ENCODE measurements at regions not wholly inside any gene's neighbourhood (a gene's known extent, or its start where the extent isn't known, plus 50 kb on each side); places are given as distances from the start of the nearest gene placed in this dataset.

DNA sequence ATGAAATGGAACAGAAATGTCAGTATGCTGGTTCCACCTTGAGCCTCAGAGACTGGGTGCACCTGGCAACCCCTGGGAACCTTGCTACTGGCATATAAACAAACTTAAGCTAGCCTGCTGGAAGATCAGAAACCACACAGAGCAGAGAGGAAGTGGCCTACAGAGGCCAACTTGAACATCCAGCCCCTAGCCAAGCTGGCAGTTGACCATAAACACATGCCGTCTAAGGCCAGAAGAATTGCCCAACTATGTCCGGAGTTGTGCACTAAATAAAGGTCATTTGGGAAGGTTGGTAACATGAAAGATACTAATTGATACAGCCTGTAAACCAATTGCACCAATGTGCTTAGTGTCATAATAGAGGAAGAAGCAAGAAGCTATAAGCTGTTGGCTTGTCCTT, 266.6 kb upstream of the BTBD3 start:
- in situ Hi-C loops (cut with MboI; ENCODE audit: low sequenced_read_pairs) (no loop called here), intact Hi-C loops (cut with micrococcal nuclease) (no loop called here), dilution Hi-C loops (cut with HindIII; ENCODE audit: low sequenced_read_pairs, unreplicated experiment) (no loop called here)
- Histone ChIP-seq H2BK5ac (ENCODE audit: low read depth, low read length, poor library complexity, severe bottlenecking) (no peak overlapping the region), H3K27me3 (ENCODE audit: control insufficient read depth, insufficient read depth, low read length) (no peaks in the 10 kb centered on the region), H3K18ac (ENCODE audit: low read depth, low read length) (no peak overlapping the region), H4K20me1 (ENCODE audit: insufficient read depth, low read length) (no peaks in the 10 kb centered on the region), H2BK120ac (ENCODE audit: low read depth, low read length) (no peak overlapping the region), H2AK9ac (replicated peaks; ENCODE audit: low read depth, low read length, poor library complexity) (no peak overlapping the region), H2AK5ac (ENCODE audit: low read depth, low read length) (no peak overlapping the region), H3K9me1 (ENCODE audit: insufficient read depth, low read length) (no peaks in the 10 kb centered on the region), H3K14ac (replicated peaks; ENCODE audit: low read depth, low read length) (no peak overlapping the region), H4K8ac (ENCODE audit: low read depth in 2 of 2, low read length in 2 of 2) (no peak overlapping the region), H4K91ac (ENCODE audit: insufficient read depth, low read depth, low read length) (no peak overlapping the region), H3K4me2 (ENCODE audit: low read depth, low read length) (no peak overlapping the region), H3K4me3 (ENCODE audit: insufficient read depth, low read depth, low read length) (no peak overlapping the region), H3K9me3 (ENCODE audit: control insufficient read depth, insufficient read depth, low read length) (peaks cover 2% of the 10 kb centered on the region; the same call in 1 of the 2 replicates), H3K56ac (ENCODE audit: extremely low read depth, insufficient read depth, low read length) (no peak overlapping the region), H3K4ac (ENCODE audit: low read depth, low read length) (no peak overlapping the region), H3K27ac (ENCODE audit: insufficient read depth, low read length) (no peak overlapping the region), H2AFZ (replicated peaks; ENCODE audit: low read length, poor library complexity) (no peak overlapping the region), H3K9ac (ENCODE audit: low read depth, low read length) (no peak overlapping the region), H3K79me1 (ENCODE audit: low read depth in 1 of 2, low read length in 2 of 2) (no peaks in the 10 kb centered on the region), H3K36me3 (ENCODE audit: control insufficient read depth, insufficient read depth, low read length) (no peaks in the 10 kb centered on the region), H3K23ac (ENCODE audit: low read depth, low read length) (no peak overlapping the region), H2BK20ac (ENCODE audit: low read depth, low read length) (no peak overlapping the region), H4K5ac (ENCODE audit: low read depth, low read length) (no peak overlapping the region), H3K4me1 (ENCODE audit: control insufficient read depth, insufficient read depth, low read length) (no peaks in the 10 kb centered on the region), H2BK15ac (ENCODE audit: low read depth, low read length) (no peak overlapping the region)
- BruUV-seq (replicated peaks) = no TSS peak
- TF ChIP-seq MAFK (IDR thresholded peaks at IDR 0.05; ENCODE audit: low read depth, low read length) (no peak), POLR2A (IDR thresholded peaks at IDR 0.05; ENCODE audit: low read depth, low read length) (no peak), RCOR1 (IDR thresholded peaks at IDR 0.05; ENCODE audit: insufficient replicate concordance, low read length) (no peak), USF2 (IDR thresholded peaks at IDR 0.05; ENCODE audit: low read depth, low read length) (no peak), RAD21 (IDR thresholded peaks at IDR 0.05; ENCODE audit: low read length) (no peak), MAZ (IDR thresholded peaks at IDR 0.05; ENCODE audit: borderline replicate concordance, low read depth, low read length) (no peak)
- CTCF ChIA-PET = no interaction called here
- DNase-seq (no peak), ATAC-seq (ENCODE audit: low read depth) (no peak)
- POLR2A ChIA-PET (ENCODE audit: unreplicated experiment) = no interaction called here
- no CpG with 5 or more reads among the region's 2 CpGs for WGBS, 2 experiments (ENCODE audit: extremely low coverage in 2 of 2, insufficient read length in 1 of 2)
